Glutamatergic neuron (in vitro differentiated cells): ENCODE measurements at regions not wholly inside any gene's neighbourhood (a gene's known extent, or its start where the extent isn't known, plus 50 kb on each side); places are given as distances from the start of the nearest gene placed in this dataset.

Experiments
- DNase-seq: peaks from one replicate; pipeline ENCODE4 v3.0.0; 2022
- H3K27ac Mint-ChIP-seq: one replicate; pipeline ENCODE4 v1.8.0; 2020; ENCODE audit warnings: mild to moderate bottlenecking, mixed read lengths, inconsistent platforms; ENCODE audit not compliant: unreplicated experiment
- H3K27me3 Mint-ChIP-seq: one replicate; pipeline ENCODE4 v1.8.0; 2020; ENCODE audit warnings: mild to moderate bottlenecking, moderate library complexity, mixed read lengths, inconsistent platforms; ENCODE audit not compliant: unreplicated experiment
- H3K36me3 Mint-ChIP-seq: one replicate; pipeline ENCODE4 v1.8.0; 2020; ENCODE audit warnings: mild to moderate bottlenecking, mixed read lengths, inconsistent platforms; ENCODE audit not compliant: unreplicated experiment
- H3K4me1 Mint-ChIP-seq: one replicate; pipeline ENCODE4 v1.8.0; 2020; ENCODE audit warnings: mild to moderate bottlenecking, low read depth, mixed read lengths, inconsistent platforms; ENCODE audit not compliant: unreplicated experiment
- H3K4me3 Mint-ChIP-seq: one replicate; pipeline ENCODE4 v1.8.0; 2020; ENCODE audit warnings: mild to moderate bottlenecking, mixed read lengths, inconsistent platforms; ENCODE audit not compliant: unreplicated experiment
- H3K9me3 Mint-ChIP-seq: one replicate; pipeline ENCODE4 v1.8.0; 2020; ENCODE audit warnings: mild to moderate bottlenecking, moderate library complexity, mixed read lengths, inconsistent platforms; ENCODE audit not compliant: unreplicated experiment
- CTCF ChIP-seq: fragments of 200-600 bp; sonication (generic); IDR thresholded peaks from one replicate; pipeline ENCODE4 v1.5.0; 2021; ENCODE audit not compliant: partially characterized antibody, unreplicated experiment

GRCh38 chr3:182523836-182524235 lies 269.5 kb upstream of the ATP11B start:
- TF ChIP-seq CTCF: no peak
- Mint-ChIP-seq H3K9me3 (peaks cover 1% of the 10 kb centered on the region), H3K4me1 (no peaks in the 10 kb centered on the region), H3K27ac (no peak overlapping the region), H3K27me3 (peaks cover 1% of the 10 kb centered on the region), H3K4me3 (no peak overlapping the region), H3K36me3 (no peaks in the 10 kb centered on the region)
- no peak for DNase-seq

GRCh38 chr3:182524711-182525401 lies 268.4 kb upstream of the ATP11B start:
- Mint-ChIP-seq H3K9me3 (peaks cover 1% of the 10 kb centered on the region), H3K36me3 (no peaks in the 10 kb centered on the region), H3K27me3 (peaks cover 1% of the 10 kb centered on the region), H3K27ac (no peak overlapping the region), H3K4me1 (no peaks in the 10 kb centered on the region), H3K4me3 (no peak overlapping the region)
- DNase-seq: no peak
- no peak for TF ChIP-seq CTCF

- no peak for DNase-seq
- Mint-ChIP-seq H3K4me1 (no peaks in the 10 kb centered on the region), H3K27ac (no peak overlapping the region), H3K27me3 (peaks cover 1% of the 10 kb centered on the region), H3K36me3 (no peaks in the 10 kb centered on the region), H3K4me3 (no peak overlapping the region), H3K9me3 (peaks cover 1% of the 10 kb centered on the region)
- TF ChIP-seq CTCF: no peak
These were observed 267.4 kb upstream of the ATP11B start for GRCh38 chr3:182525766-182526374.

GRCh38 chr3:182527745-182528144 lies 265.6 kb upstream of the ATP11B start:
- peaks cover 1% of the 10 kb centered on the region for H3K9me3 Mint-ChIP-seq
- H3K4me1 Mint-ChIP-seq: no peaks in the 10 kb centered on the region
- no peak overlapping the region for H3K4me3 Mint-ChIP-seq
- peaks cover 1% of the 10 kb centered on the region for H3K27me3 Mint-ChIP-seq
- no peaks in the 10 kb centered on the region for H3K36me3 Mint-ChIP-seq
- no peak overlapping the region for H3K27ac Mint-ChIP-seq
- TF ChIP-seq CTCF: no peak
- no peak for DNase-seq

GRCh38 chr3:182530316-182530715 lies 263.0 kb upstream of the ATP11B start:
- Mint-ChIP-seq H3K36me3 (no peaks in the 10 kb centered on the region), H3K27ac (no peak overlapping the region), H3K9me3 (peaks cover 1% of the 10 kb centered on the region), H3K4me1 (no peaks in the 10 kb centered on the region), H3K4me3 (no peak overlapping the region), H3K27me3 (peaks cover 1% of the 10 kb centered on the region)
- DNase-seq: no peak
- TF ChIP-seq CTCF: no peak
